ENCODE measurements at regions not wholly inside any gene's neighbourhood (a gene's known extent, or its start where the extent isn't known, plus 50 kb on each side); places are given as distances from the start of the nearest gene placed in this dataset.

DNA sequence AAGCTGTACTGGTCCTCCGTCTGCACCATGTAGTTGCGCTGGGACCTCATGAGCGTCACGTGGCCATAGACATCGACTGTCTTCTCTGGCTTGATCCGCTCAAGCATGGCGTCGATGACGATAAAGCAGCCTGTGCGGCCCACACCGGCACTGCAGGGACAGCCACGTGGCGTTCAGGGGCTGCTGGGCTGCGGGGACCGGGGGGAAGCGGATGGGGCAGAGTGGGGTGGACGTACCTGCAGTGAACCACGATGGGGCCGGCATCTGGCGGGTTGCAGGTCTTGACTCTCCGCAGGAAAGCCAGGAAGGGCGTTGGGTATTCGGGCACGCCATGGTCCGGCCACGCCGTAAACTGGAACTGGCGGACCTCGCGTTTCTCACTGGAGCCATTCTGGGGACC, 128.5 kb downstream of the PTPRS start:
- no peaks in the 10 kb centered on the region for H3K27me3 ChIP-seq (ENCODE audit: insufficient read depth, low read depth, low read length)
- no peaks in the 10 kb centered on the region for H3K9me3 ChIP-seq (ENCODE audit: low read length)
- no peak overlapping the region for H3K4me3 ChIP-seq (ENCODE audit: low read length)
- peaks cover 58% of the 10 kb centered on the region for H3K36me3 ChIP-seq (ENCODE audit: insufficient read depth, low read length)
- H3K4me2 ChIP-seq (ENCODE audit: low read length): no peak overlapping the region
- no peaks in the 10 kb centered on the region for H3K9me2 ChIP-seq (ENCODE audit: insufficient read depth, low read length)
- no peak overlapping the region for H3K27ac ChIP-seq (ENCODE audit: low read length)
- no peaks in the 10 kb centered on the region for H3K79me2 ChIP-seq (replicated peaks; ENCODE audit: insufficient read depth, low read length)
- H2AFZ ChIP-seq (ENCODE audit: low read depth, low read length): no peak overlapping the region
- H4K20me1 ChIP-seq (ENCODE audit: insufficient read depth): no peaks in the 10 kb centered on the region
- TF ChIP-seq EZH2 (IDR thresholded peaks at IDR 0.05; ENCODE audit: borderline replicate concordance, insufficient read depth, low read length, poor library complexity, severe bottlenecking): no peak
- no peak for TF ChIP-seq POLR2AphosphoS5 (IDR thresholded peaks at IDR 0.05)
- TF ChIP-seq MXI1 (conservative IDR thresholded peaks at IDR 0.05; ENCODE audit: poor library complexity, severe bottlenecking): no peak
- TF ChIP-seq SMC3 (conservative IDR thresholded peaks at IDR 0.05; ENCODE audit: poor library complexity): no peak
- TF ChIP-seq EP300 (conservative IDR thresholded peaks at IDR 0.05; ENCODE audit: poor library complexity, severe bottlenecking): no peak
- TF ChIP-seq TAF1 (IDR thresholded peaks at IDR 0.05; ENCODE audit: low read depth): no peak
- TF ChIP-seq, protein P1, sequence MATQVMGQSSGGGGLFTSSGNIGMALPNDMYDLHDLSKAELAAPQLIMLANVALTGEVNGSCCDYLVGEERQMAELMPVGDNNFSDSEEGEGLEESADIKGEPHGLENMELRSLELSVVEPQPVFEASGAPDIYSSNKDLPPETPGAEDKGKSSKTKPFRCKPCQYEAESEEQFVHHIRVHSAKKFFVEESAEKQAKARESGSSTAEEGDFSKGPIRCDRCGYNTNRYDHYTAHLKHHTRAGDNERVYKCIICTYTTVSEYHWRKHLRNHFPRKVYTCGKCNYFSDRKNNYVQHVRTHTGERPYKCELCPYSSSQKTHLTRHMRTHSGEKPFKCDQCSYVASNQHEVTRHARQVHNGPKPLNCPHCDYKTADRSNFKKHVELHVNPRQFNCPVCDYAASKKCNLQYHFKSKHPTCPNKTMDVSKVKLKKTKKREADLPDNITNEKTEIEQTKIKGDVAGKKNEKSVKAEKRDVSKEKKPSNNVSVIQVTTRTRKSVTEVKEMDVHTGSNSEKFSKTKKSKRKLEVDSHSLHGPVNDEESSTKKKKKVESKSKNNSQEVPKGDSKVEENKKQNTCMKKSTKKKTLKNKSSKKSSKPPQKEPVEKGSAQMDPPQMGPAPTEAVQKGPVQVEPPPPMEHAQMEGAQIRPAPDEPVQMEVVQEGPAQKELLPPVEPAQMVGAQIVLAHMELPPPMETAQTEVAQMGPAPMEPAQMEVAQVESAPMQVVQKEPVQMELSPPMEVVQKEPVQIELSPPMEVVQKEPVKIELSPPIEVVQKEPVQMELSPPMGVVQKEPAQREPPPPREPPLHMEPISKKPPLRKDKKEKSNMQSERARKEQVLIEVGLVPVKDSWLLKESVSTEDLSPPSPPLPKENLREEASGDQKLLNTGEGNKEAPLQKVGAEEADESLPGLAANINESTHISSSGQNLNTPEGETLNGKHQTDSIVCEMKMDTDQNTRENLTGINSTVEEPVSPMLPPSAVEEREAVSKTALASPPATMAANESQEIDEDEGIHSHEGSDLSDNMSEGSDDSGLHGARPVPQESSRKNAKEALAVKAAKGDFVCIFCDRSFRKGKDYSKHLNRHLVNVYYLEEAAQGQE (IDR thresholded peaks at IDR 0.05; ENCODE audit: borderline replicate concordance): no peak
- TF ChIP-seq, protein P2, sequence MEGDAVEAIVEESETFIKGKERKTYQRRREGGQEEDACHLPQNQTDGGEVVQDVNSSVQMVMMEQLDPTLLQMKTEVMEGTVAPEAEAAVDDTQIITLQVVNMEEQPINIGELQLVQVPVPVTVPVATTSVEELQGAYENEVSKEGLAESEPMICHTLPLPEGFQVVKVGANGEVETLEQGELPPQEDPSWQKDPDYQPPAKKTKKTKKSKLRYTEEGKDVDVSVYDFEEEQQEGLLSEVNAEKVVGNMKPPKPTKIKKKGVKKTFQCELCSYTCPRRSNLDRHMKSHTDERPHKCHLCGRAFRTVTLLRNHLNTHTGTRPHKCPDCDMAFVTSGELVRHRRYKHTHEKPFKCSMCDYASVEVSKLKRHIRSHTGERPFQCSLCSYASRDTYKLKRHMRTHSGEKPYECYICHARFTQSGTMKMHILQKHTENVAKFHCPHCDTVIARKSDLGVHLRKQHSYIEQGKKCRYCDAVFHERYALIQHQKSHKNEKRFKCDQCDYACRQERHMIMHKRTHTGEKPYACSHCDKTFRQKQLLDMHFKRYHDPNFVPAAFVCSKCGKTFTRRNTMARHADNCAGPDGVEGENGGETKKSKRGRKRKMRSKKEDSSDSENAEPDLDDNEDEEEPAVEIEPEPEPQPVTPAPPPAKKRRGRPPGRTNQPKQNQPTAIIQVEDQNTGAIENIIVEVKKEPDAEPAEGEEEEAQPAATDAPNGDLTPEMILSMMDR (IDR thresholded peaks at IDR 0.05; ENCODE audit: poor library complexity, severe bottlenecking): no peak
- TF ChIP-seq RAD21 (conservative IDR thresholded peaks at IDR 0.05): no peak
- no peaks in the 10 kb centered on the region for H3F3A ChIP-seq (ENCODE audit: insufficient read depth, low read length, poor library complexity, severe bottlenecking)
- H3K9ac ChIP-seq (ENCODE audit: low read length): no peak overlapping the region

DNA sequence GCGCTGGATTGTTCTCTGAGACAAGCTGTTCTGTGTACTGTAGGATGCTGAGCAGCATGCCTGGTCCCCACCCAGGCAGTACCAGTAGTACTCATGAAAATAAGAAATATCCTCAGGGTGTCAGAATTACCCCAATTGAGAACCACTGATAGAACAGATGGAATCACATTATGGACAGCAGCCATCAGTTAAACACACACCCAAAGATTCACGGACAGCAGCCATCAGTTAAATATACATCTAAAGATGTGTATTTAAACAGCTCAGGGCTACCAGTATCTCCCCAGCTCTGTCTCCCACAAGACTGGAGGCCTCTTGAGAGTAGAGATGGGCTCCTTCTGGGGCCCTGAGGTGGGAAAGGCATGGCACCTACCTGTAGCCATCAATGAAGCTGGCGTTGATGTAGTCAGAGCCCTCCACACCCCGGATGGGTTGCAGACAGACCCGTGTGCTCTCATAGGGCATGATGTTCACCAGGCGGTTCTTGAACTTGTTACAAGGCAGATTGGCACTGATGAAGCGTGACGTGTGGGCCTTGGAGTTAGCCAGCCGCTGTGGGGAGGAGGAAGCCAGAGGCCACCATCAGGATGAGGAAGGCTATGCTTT, 129.3 kb downstream of the PTPRS start:
- Histone ChIP-seq H3F3A (ENCODE audit: insufficient read depth, low read length, poor library complexity, severe bottlenecking) (no peaks in the 10 kb centered on the region), H3K27ac (ENCODE audit: low read length) (no peak overlapping the region), H3K9ac (ENCODE audit: low read length) (no peak overlapping the region), H2AFZ (ENCODE audit: low read depth, low read length) (no peak overlapping the region), H4K20me1 (ENCODE audit: insufficient read depth) (no peaks in the 10 kb centered on the region), H3K9me3 (ENCODE audit: low read length) (no peaks in the 10 kb centered on the region), H3K79me2 (replicated peaks; ENCODE audit: insufficient read depth, low read length) (no peaks in the 10 kb centered on the region), H3K9me2 (ENCODE audit: insufficient read depth, low read length) (no peaks in the 10 kb centered on the region), H3K4me3 (ENCODE audit: low read length) (no peak overlapping the region), H3K36me3 (ENCODE audit: insufficient read depth, low read length) (peaks cover 53% of the 10 kb centered on the region), H3K27me3 (ENCODE audit: insufficient read depth, low read depth, low read length) (no peaks in the 10 kb centered on the region), H3K4me2 (ENCODE audit: low read length) (no peak overlapping the region)
- no peak for TF ChIP-seq RAD21 (conservative IDR thresholded peaks at IDR 0.05)
- no peak for TF ChIP-seq TAF1 (IDR thresholded peaks at IDR 0.05; ENCODE audit: low read depth)
- TF ChIP-seq POLR2AphosphoS5 (IDR thresholded peaks at IDR 0.05): no peak
- TF ChIP-seq SMC3 (conservative IDR thresholded peaks at IDR 0.05; ENCODE audit: poor library complexity): no peak
- TF ChIP-seq MXI1 (conservative IDR thresholded peaks at IDR 0.05; ENCODE audit: poor library complexity, severe bottlenecking): no peak
- TF ChIP-seq, protein P2 (IDR thresholded peaks at IDR 0.05; ENCODE audit: poor library complexity, severe bottlenecking): no peak
